Heart right ventricle (tissue), 16 donors: ENCODE measurements at regions not wholly inside any gene's neighbourhood (a gene's known extent, or its start where the extent isn't known, plus 50 kb on each side); places are given as distances from the start of the nearest gene placed in this dataset.

Source experiments
- ATAC-seq, 8 donors: fragments of 200-7000 bp; cut with Tn5 transposase; one replicate each; pipeline ENCODE4 v1.9.1; 2020; ENCODE audit warnings: mild to moderate bottlenecking in 8 of 8, moderate library complexity in 8 of 8, moderate number of reproducible peaks in 1 of 8
- DNase-seq, 2 donors: peaks; one replicate each; pipeline ENCODE4 v3.0.0-alpha.2; 2020
- H3K27ac ChIP-seq, 10 donors: fragments of 200-600 bp; sonication (generic) in 2 of 10; one replicate each; pipeline versions ENCODE4 v1.5.0 to v1.8.0; 2020 to 2022; ENCODE audit warnings: mild to moderate bottlenecking in 3 of 10
- H3K27me3 ChIP-seq, 7 donors: fragments of 200-600 bp; one replicate each; pipeline ENCODE4 v1.8.0; 2021 to 2022; ENCODE audit warnings: mild to moderate bottlenecking in 2 of 7
- H3K36me3 ChIP-seq, 9 donors: fragments of 200-600 bp; sonication (generic) in 1 of 9; one replicate each; pipeline versions ENCODE4 v1.5.0 to v1.8.0; 2020 to 2022; ENCODE audit warnings: mild to moderate bottlenecking in 2 of 9
- H3K4me1 ChIP-seq, 9 donors: fragments of 200-600 bp; sonication (generic) in 1 of 9; one replicate each; pipeline versions ENCODE4 v1.5.0 to v1.8.0; 2020 to 2022; ENCODE audit warnings: mild to moderate bottlenecking in 4 of 9
- H3K4me3 ChIP-seq, 10 donors: fragments of 200-600 bp; sonication (generic) in 2 of 10; one replicate each; pipeline versions ENCODE4 v1.5.0 to v1.8.0; 2020 to 2022; ENCODE audit warnings: mild to moderate bottlenecking in 7 of 10, moderate library complexity in 2 of 10
- H3K9me3 ChIP-seq, 11 donors: fragments of 200-600 bp in 10 of 11; sonication (generic) in 2 of 11; one replicate each; pipeline versions ENCODE4 v1.5.0 to v1.8.0; 2013 to 2022; ENCODE audit warnings: mild to moderate bottlenecking in 2 of 11, control low read depth in 1 of 11, moderate library complexity in 1 of 11
- WGBS, 2 donors: extraction: QIAGEN DNeasy Blood & Tissue Kit; methylation state at CpG; one replicate each; pipeline ENCODE4 v1.1.7; 2013; ENCODE audit warnings: inconsistent platforms in 1 of 2; 5-methylcytosine and 5-hydroxymethylcytosine counted together
- intact Hi-C, 10 donors: fragments of 100-400 bp; cut with DNase I; formaldehyde crosslinking; loops; one replicate each; pipeline versions ENCODE4 v1.11.1 to v1.14.2; 2022
- TF ChIP-seq, protein P1 (sequence below), 9 donors: fragments of 200-600 bp; sonication (generic) in 2 of 9; IDR thresholded peaks; one replicate each; pipeline versions ENCODE4 v1.5.0 to v1.8.0; 2021 to 2022; ENCODE audit warnings: antibody characterized with exemption in 9 of 9, mild to moderate bottlenecking in 5 of 9, moderate library complexity in 1 of 9
- donor health status: Arrhythmogenic right ventricular cardiomyopathy.
- donor health status: ischemic (EF 13 %, LVEDD 7.1; RV severe dilation, severe dysfunction).
- donor health status: healthy with polysubstance abuse.
- donor health status: DM: no; HTN: yes; CAD: no.
- donor health status: DM: no; HTN: no; CAD: no.
- donor health status: ischemic (EF 25% LVEDD 6.9; RV normal size, moderate dysfunction).
- donor health status: ischemic (EF 25% LVEDD 5.7; RV mildly dilated, moderate dysfunction).
- donor health status: healthy.
- donor health status: DM: yes; HTN: yes; CAD: no.
- donor health status: Ischemic cardiomyopathy.
- donor health status: ischemic (EF 35%, LVEDD 5.7; RV mildly dilated, moderate dysfunction).
- donor health status: nonischemic (EF 11% LVEDD 7.7; RV severe dilation, severe dysfunction).
- donor health status: DM: yes; HTN: yes; CAD: no.
- donor health status: PGD.
- donor health status: ischemic (EF 29% LVEDD 5.4; RV normal size, mild dysfunction).
- donor health status: nonischemic (EF 23%, LVEDD 6.1; RV moderate dilation, normal function).

DNA sequence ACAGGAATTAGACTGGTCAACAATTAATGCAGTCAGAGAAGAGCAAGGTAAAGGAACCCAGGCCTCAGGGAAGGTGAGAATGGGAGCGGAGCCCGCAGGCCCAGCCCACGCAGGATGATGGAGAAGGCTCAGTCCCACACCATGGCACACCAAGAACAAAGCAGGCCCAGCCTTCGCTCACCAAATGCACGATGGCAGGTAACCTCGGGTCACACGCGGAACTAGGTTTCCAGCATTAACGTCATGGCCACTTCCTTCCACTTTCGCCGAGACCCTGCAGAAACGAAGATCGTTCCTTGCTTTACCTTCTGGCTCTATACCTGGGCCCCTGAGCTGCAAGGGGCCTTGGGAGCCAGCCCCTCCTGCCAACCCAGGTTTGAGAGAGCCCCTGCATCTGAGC is 240.2 kb upstream of the C1orf174 start:
- intact Hi-C loops: no loop called here
- no peak overlapping the region for H3K4me3 ChIP-seq
- peaks cover 0 to 7% (median 0%) of the 10 kb centered on the region in 11 donors for H3K9me3 ChIP-seq
- no peak for DNase-seq
- 87 to 90% methylated on average over 13 of the region's 13 CpGs for WGBS, 2 donors
- peaks cover 0 to 42% (median 35%) of the 10 kb centered on the region in 7 donors for H3K27me3 ChIP-seq
- H3K27ac ChIP-seq: no peak overlapping the region
- no peak for ATAC-seq
- TF ChIP-seq, protein P1, sequence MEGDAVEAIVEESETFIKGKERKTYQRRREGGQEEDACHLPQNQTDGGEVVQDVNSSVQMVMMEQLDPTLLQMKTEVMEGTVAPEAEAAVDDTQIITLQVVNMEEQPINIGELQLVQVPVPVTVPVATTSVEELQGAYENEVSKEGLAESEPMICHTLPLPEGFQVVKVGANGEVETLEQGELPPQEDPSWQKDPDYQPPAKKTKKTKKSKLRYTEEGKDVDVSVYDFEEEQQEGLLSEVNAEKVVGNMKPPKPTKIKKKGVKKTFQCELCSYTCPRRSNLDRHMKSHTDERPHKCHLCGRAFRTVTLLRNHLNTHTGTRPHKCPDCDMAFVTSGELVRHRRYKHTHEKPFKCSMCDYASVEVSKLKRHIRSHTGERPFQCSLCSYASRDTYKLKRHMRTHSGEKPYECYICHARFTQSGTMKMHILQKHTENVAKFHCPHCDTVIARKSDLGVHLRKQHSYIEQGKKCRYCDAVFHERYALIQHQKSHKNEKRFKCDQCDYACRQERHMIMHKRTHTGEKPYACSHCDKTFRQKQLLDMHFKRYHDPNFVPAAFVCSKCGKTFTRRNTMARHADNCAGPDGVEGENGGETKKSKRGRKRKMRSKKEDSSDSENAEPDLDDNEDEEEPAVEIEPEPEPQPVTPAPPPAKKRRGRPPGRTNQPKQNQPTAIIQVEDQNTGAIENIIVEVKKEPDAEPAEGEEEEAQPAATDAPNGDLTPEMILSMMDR (IDR thresholded peaks at IDR 0.05): no peak
- H3K36me3 ChIP-seq: no peaks in the 10 kb centered on the region
- no peaks in the 10 kb centered on the region for H3K4me1 ChIP-seq

DNA sequence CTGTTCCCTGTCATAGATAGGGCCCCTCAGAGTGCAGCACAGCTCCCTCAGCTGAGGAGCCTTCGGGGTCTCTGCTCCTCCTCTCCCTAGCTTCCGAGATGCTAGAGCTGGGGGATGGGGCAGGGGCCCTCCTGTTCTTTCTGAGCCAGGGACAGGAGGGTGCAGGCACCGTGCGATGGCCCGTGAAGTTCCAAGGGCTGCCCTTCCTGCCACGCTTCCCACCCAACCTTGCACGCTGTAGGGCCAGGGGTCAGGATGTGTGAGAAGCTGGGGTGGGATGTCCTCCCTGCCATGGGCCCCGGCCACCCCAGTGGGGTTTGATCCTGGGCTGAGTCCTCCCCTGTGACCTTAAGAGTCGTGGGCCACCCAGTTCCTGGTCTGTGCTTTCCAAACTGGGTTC is 240.7 kb upstream of the C1orf174 start:
- DNase-seq (no peak), ATAC-seq (no peak)
- TF ChIP-seq, protein P1 (IDR thresholded peaks at IDR 0.05): no peak
- Histone ChIP-seq H3K9me3 (peaks cover 0 to 4% (median 0%) of the 10 kb centered on the region in 11 donors), H3K27ac (no peak overlapping the region), H3K4me1 (no peaks in the 10 kb centered on the region), H3K4me3 (no peak overlapping the region), H3K27me3 (peaks cover 0 to 42% (median 35%) of the 10 kb centered on the region in 7 donors), H3K36me3 (no peaks in the 10 kb centered on the region)
- intact Hi-C loops: no loop called here
- 79 to 81% methylated on average over 8 to 9 of the region's 9 CpGs for WGBS, 2 donors

DNA sequence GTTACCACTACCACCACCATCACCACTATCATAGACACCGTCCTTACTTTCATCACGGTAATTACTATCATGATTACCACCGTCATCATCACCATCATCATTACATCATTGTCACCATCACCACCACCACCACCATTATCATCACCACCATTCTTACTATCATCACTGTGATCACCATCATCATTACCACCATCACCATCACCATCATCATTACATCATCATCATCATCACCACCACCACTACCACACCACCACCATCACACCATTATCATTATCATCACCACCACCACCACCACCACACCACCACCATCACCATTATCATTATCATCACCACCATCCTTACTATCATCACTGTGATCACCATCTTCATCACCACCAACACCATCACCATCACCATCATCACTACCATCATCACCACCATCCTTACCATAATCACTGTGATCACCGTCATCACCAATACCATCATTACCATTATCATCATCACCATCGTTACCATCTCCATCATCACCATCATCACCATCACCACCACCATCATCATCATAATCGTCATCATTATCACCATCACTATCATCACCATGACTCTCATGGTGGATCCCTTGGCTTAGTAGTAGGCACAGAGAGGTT is 244.4 kb upstream of the C1orf174 start:
- no peak for ATAC-seq
- WGBS, 2 donors: 87 to 96% methylated on average over 6 of the region's 6 CpGs

DNA sequence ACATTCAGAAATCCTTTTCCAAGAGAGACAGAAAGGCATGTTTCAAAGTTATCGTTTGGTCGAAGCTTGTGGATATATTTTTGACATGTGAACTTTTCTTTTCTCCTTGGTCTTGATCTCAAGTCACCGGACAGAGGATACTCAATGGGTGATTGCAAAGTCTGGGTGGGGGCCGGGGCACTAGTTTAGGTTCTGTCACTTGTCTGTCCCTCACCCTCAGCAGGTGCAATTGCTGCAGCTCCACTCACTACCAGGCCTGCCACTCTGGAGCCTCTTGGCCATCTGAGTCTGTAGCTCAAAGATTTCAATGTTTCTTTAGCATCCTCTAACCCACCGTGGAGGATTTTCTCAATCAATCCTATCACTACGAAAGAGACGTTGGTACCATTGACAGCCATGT is 246.0 kb upstream of the C1orf174 start:
- ATAC-seq (no peak), DNase-seq (no peak)
- Histone ChIP-seq H3K4me3 (no peak overlapping the region), H3K27ac (no peak overlapping the region), H3K9me3 (no peaks in the 10 kb centered on the region), H3K4me1 (no peaks in the 10 kb centered on the region), H3K27me3 (peaks cover 0 to 37% (median 23%) of the 10 kb centered on the region in 7 donors), H3K36me3 (no peaks in the 10 kb centered on the region)
- 74 to 81% methylated on average over 7 of the region's 7 CpGs for WGBS, 2 donors
- intact Hi-C loops: no loop called here
- TF ChIP-seq, protein P1 (IDR thresholded peaks at IDR 0.05): no peak

More for the DNA sequence above, 244.4 kb upstream of the C1orf174 start:
- no peak overlapping the region for H3K27ac ChIP-seq
- H3K9me3 ChIP-seq: no peaks in the 10 kb centered on the region
- no peaks in the 10 kb centered on the region for H3K4me1 ChIP-seq
- TF ChIP-seq, protein P1 (IDR thresholded peaks at IDR 0.05): no peak
- no peak overlapping the region for H3K4me3 ChIP-seq
- H3K36me3 ChIP-seq: no peaks in the 10 kb centered on the region
- intact Hi-C loops: no loop called here
- H3K27me3 ChIP-seq: peaks cover 0 to 46% (median 40%) of the 10 kb centered on the region in 7 donors
- DNase-seq: no peak
